NK-92 treated with Interleukin-12 subunit alpha and Interleukin-12 subunit beta, amount 100 ng/mL, for 24 hours (cell line): ENCODE measurements at regions not wholly inside any gene's neighbourhood (a gene's known extent, or its start where the extent isn't known, plus 50 kb on each side); places are given as distances from the start of the nearest gene placed in this dataset.

Experiments
- DNase-seq: peaks from one replicate; lab custom pipeline; 2025; lab: John Stamatoyannopoulos, UW

DNA sequence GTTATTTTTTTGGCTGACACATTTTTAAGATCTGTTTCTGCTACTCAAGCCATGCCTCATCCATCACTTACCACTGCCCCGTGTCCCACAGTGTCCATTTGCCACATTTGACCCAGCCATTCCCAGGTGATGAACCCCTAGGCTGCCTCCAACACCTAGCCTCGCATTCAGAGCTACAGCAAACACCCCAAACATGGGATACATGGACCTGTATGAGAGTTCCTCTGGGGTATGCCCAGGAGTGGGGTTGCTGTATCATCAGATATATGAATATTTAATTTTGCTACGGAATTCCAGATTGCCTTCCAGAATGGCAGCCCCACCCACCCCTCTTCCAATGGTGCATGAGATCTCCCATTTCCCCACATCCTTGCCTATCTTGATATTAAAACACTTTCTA is 190.1 kb upstream of the RNF32 start:
- DNase-seq = no peak

DNA sequence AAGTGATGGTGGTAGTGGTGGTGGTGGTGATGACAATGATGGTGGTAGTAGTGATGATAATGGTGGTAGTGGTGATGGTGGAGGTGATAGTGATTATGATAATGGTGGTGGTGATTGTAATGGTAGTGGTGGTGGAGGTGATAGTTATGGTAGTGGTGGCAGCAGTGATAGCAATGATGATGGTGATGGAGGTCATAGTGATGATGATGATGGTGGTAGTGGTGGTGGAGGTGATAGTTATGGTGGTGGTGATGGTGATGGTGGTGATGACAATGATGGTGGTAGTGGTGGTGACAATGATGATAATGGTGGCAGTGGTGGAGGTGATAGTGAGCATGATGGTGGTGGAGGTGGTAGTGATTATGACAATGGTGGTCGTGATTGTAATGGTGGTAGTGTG is 191.7 kb upstream of the RNF32 start:
- DNase-seq = no peak

- DNase-seq = no peak
Observed at GRCh38 chr7:156446990-156447389, 193.6 kb upstream of the RNF32 start.

DNA sequence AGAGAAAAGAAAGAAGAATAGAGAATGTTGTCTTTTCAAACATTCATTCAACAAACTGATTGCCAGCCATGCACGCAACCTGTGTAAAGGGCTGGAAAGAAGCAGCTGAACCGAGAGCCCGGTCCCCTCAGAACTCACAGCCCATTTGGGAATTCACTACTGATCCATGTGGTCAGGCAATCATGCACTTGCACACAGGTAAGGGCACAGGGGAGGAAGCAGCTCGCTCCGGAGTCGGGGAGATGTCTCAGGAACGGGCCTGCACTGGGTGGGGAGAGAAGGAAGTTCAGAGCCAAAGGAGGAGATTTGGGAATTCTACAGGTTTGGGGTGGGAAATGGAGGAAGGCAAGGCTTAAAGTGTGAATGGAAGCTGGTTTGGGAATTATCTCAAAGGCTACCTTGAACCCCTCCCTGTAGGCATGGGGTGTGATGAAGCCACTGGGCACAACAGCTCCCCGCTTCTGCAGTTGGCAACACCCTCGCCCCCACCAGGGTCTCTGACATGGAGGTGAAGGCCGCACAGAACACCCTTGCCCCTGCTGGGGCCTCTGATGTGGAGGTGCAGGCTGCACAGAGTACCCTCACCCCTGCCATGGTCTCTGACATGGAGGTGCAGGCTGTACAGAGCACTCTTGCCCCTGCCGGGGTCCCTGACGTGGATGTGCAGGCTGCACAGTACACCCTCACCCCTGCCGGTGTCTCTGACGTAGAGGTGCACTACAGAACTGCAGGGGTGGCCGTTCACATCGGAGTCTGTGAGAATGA is 194.4 kb upstream of the RNF32 start:
- no peak for DNase-seq

- no peak for DNase-seq
Observed at GRCh38 chr7:156442516-156442915, 198.1 kb upstream of the RNF32 start.

- DNase-seq = no peak
Observed at GRCh38 chr7:156440456-156440855, 200.1 kb upstream of the RNF32 start.

GRCh38 chr7:156438011-156438410 is 202.6 kb upstream of the RNF32 start:
- no peak for DNase-seq

- no peak for DNase-seq
Observed at GRCh38 chr7:156437021-156437614, 203.5 kb upstream of the RNF32 start.

GRCh38 chr7:156435486-156436231 is 204.9 kb upstream of the RNF32 start:
- DNase-seq = no peak

- no peak for DNase-seq
Observed at GRCh38 chr7:156434706-156435105, 205.9 kb upstream of the RNF32 start.

DNA sequence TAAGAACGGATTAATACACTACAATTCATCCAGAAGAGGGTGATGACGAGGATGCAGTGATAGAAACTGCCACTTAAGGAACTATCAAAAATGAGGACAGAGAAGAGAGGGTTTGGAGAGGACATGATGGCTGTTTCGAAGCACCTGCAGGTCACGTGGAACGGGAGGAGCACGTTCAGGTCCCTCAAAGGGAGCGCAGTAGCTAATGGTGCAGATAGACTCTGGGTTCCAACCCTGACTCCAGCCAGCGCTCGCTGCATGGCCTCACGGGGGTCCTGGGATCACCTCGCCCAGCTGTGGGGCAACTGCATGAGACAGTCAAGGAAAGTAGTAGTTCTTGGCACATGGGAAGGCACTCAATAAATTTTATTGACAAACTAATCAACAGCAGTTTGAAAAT is 208.6 kb upstream of the RNF32 start:
- DNase-seq = no peak

DNA sequence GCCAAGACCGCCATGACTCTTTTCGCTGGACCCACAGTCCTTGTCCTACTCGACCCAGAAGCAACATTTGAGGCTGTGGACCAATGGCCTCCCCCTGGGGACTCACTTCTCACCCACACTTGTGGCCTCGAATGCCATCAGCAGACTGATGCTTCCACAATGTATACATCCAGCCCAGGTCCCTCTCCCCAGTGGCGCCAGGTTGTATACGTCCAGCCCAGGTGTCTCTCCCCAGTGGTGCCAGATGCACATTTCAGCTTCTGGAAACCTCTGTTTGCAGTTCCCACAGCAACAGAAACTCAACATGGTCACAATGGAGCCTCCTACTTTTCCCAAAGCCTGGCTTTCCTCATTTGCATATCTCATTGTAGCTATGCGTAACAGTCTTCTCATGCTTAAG is 210.5 kb upstream of the RNF32 start:
- DNase-seq = no peak

GRCh38 chr7:156429514-156429913 is 211.1 kb upstream of the RNF32 start:
- no peak for DNase-seq

DNA sequence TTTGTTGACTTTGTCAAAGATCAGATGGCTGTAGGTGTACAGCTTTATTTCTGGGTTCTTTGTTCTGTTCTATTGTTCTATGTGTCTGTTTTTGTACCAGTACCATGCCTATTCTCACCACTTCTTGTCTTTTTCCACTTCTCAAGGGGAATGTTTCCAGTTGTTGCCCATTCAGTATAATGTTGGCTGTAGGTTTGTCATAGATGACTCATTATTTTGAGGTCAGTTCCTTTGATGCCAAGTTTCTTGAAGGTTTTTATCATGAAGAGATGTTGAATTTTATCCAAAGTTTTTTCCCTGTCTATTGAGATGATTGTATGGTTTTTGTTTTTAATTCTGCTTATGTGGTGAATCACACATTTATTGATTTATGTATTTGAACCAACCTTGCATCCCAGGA is 216.7 kb upstream of the RNF32 start:
- no peak for DNase-seq

DNA sequence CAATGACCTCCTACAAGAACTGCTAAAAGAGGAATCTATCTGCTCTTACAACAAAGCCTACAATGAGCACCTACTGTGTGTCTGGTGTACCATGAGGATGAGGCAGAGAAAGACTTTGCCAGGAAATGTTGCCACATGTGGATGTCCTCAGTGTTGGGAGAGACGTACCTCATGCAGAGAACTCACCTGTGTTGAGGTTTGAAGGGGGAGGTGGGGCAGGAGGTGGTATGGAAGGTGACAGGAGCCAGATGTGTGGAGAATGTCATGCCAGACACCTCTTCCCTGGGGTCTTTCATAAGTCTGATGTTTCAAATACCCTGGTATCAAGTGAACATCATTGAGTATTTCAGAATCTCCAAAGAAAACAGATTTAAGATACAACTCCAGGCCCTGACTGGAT is 220.1 kb upstream of the RNF32 start:
- DNase-seq = no peak

- DNase-seq = no peak
Observed at GRCh38 chr7:156419782-156420181, 220.8 kb upstream of the RNF32 start.

- no peak for DNase-seq
Observed at GRCh38 chr7:156402255-156402654, 238.3 kb upstream of the RNF32 start.

DNA sequence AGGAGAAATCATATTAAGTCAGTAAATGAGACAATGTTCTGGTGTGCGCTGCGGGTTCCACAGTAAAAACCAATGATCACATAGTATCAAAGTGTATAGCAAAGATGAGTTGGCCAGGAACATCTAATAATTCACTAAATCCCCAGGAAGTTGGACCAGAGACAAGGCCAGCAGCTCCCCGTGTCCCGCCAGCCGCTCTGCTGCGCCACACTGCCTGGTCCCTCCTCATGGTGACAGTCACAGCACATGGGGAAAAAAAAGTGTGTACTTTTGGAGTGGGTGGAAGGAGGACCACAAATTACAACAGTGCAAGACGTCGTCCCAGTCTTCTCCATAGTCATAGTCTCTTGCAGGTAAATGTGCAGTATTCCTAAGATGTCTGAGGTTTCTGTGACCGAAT is 239.0 kb upstream of the RNF32 start:
- no peak for DNase-seq

DNA sequence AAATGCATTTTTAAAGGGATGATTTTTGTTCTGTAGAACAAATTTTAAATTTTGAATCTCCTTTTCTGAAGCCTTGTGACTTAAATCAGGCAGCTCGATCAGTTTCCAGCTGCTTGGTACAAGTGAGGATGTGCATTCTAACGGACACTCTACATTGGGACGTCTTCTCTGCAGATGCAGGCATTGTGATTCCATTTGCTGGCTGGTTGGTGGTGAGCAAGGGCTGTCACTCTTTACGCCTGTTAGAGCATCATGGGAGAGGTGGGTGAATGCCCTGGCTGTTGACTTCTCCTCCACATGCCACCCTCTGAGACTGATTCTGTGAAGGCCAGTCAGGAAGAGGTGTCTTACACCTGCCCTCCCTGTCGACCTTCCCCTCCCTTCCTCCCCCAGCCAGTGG is 240.5 kb upstream of the RNF32 start:
- DNase-seq = no peak

DNA sequence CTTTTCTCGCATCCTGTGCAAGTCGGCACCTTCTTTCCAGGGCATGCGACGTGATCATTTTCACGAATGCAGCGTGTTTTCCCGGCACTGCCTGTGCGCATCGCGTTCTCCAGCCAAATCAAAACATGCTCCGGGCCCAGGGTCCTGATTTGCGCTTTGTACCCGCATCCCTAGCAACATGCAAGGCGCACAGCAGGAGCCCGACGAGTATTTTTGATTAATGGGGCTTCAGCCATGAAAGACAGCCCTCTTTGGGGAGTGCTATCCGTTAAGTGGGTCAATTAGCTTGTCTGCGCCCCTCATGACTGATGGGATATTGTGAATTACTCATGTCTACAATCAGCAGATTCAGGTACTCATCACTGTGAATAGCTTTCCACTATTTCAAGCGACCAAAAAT is 243.3 kb upstream of the RNF32 start:
- DNase-seq = no peak

DNA sequence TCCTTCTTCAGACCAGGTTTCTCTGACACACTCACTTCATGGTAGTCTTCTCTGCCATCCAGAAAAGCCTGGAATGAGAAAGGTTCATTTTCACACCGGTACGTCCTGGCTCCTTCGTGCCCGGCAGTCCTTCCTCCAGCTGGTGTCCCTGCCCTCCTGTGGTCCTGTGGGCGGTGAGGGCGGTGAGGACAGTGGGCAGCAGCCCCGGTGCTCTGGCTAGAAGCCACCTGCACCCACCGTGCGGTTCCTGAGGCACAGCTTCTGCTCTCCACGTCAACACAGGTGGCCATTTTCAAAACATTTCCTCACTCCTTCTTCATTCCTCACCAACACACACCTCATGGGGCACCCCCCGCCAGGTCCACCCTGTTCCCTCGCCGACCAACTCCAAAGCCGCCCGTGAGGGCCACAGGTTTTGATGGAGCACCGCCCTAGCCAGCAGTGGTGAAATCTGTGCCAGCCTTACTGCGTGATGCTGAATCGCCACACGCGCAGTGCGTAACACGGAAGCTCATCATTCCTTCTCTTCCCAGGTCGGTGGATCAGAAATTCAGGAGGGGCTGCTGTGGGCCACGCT is 251.4 kb upstream of the RNF32 start:
- DNase-seq = no peak

DNA sequence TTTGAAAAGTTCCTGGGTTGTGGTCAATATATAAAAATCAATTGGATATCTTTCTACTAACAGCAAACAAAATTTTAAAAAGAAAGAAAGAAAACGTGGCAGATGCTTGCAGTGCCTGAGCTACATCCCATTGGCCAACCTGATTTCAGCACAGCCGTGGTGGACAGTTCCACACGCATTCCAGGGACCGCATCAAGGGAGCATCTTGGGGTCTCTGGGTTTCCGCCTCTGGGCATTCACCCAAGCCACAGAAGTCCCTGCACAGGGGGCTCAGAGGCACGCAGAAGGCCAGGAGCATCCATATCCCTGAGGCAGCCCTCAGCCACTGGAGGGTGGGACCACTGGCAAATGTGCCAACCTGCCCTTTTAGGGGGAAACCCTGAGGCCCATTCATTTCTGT is 254.5 kb upstream of the RNF32 start:
- DNase-seq = no peak

- DNase-seq = no peak
Observed at GRCh38 chr7:156384706-156385105, 255.9 kb upstream of the RNF32 start.
